ENCODE measurements at regions not wholly inside any gene's neighbourhood (a gene's known extent, or its start where the extent isn't known, plus 50 kb on each side); places are given as distances from the start of the nearest gene placed in this dataset.
A peak's percentile ranks its signal among the peaks of the same experiment; 100 is the strongest.

GRCh38 chr7:110075450-110075849, 1015.5 kb upstream of the LRRN3 start:
- no peak for DNase-seq (ENCODE audit: low read depth)
- TF ChIP-seq CTCF (IDR thresholded peaks at IDR 0.05; ENCODE audit: insufficient read depth, low read depth, low read length), result no peak
- no peak overlapping the region for H3K4me3 ChIP-seq (ENCODE audit: low read depth, low read length)

GRCh38 chr7:110076194-110076593, 1014.7 kb upstream of the LRRN3 start:
- TF ChIP-seq CTCF (IDR thresholded peaks at IDR 0.05; ENCODE audit: insufficient read depth, low read depth, low read length), result no peak
- DNase-seq (ENCODE audit: low read depth), result no peak
- H3K4me3 ChIP-seq (ENCODE audit: low read depth, low read length), result no peak overlapping the region

GRCh38 chr7:110084181-110084807, 1006.6 kb upstream of the LRRN3 start:
- no peak overlapping the region for H3K4me3 ChIP-seq (ENCODE audit: low read depth, low read length)
- TF ChIP-seq CTCF (IDR thresholded peaks at IDR 0.05; ENCODE audit: insufficient read depth, low read depth, low read length), result no peak
- DNase-seq (ENCODE audit: low read depth), result no peak

- peak; percentile 31 for TF ChIP-seq CTCF (IDR thresholded peaks at IDR 0.05; ENCODE audit: insufficient read depth, low read depth, low read length)
- DNase-seq (ENCODE audit: low read depth), result peak; percentile 8
Observed at GRCh38 chr7:110090110-110090820, 1000.7 kb upstream of the LRRN3 start.

GRCh38 chr7:110095372-110096052, 995.4 kb upstream of the LRRN3 start:
- no peak for TF ChIP-seq CTCF (IDR thresholded peaks at IDR 0.05; ENCODE audit: insufficient read depth, low read depth, low read length)
- no peak overlapping the region for H3K4me3 ChIP-seq (ENCODE audit: low read depth, low read length)
- DNase-seq (ENCODE audit: low read depth), result no peak

More at GRCh38 chr7:110090110-110090820, 1000.7 kb upstream of the LRRN3 start:
- no peak overlapping the region for H3K4me3 ChIP-seq (ENCODE audit: low read depth, low read length)

DNA sequence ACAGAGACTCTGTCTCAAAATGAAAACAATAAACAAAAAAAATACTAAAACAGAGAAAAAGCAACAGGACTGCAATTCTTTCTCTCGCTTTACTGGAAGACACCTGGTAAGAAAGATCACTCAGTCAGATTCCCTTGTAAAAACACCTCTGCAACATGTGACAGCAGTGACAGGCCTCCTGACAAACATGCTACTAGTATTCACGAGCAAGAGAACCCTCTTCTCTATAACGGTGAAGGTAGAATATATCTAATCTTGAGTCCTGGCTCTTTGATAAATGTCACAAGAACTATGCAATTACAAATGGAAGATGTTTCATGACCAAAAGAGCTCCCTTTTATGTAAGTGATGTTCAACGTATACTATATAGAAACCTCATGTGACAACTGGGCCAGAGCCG, 986.7 kb upstream of the LRRN3 start:
- H3K4me3 ChIP-seq (ENCODE audit: low read depth, low read length), result no peak overlapping the region
- DNase-seq (ENCODE audit: low read depth), result no peak
- TF ChIP-seq CTCF (IDR thresholded peaks at IDR 0.05; ENCODE audit: insufficient read depth, low read depth, low read length), result no peak
